ENCODE measurements at regions not wholly inside any gene's neighbourhood (a gene's known extent, or its start where the extent isn't known, plus 50 kb on each side); places are given as distances from the start of the nearest gene placed in this dataset.
"Not testable (repeated sequence)": the region's sequence is repeated elsewhere in the genome, so short reads cannot be mapped to it uniquely, and the experiment has no call there.

DNA sequence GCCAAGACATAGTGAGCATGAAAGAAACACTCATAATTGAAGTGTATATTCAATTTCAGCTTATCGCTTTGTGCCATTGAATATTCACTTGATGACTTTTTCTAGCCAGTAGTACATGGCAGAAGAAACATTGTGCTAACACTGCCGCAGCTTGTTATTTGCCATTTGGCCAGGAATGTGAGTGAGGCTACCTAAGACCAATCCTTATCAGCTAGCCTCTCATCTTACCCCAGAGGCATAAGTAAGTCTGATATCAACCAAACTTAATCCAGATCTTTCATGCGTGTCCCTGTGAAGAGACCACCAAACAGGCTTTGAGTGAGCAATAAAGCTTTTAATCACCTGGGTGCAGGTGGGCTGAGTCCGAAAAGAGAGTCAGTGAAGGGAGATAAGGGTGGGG is 586.0 kb upstream of the MBL2 start:
- Histone ChIP-seq H3K27ac (no peak overlapping the region), H3K9me3 (ENCODE audit: low read depth, low read length) (no peaks in the 10 kb centered on the region), H3K4me3 (no peak overlapping the region), H3K36me3 (ENCODE audit: insufficient read depth, low read length) (no peaks in the 10 kb centered on the region), H3K9ac (ENCODE audit: insufficient read length) (no peak overlapping the region)
- TF ChIP-seq FOXP2 (optimal IDR thresholded peaks at IDR 0.05; ENCODE audit: control extremely low read depth, extremely low read length, insufficient read depth) (no peak), POLR2AphosphoS5 (IDR thresholded peaks at IDR 0.05; ENCODE audit: borderline replicate concordance, low read depth, low read length) (no peak), EZH2 (IDR thresholded peaks at IDR 0.05) (no peak)
- no peak for DNase-seq (ENCODE audit: low read depth, low spot score)

- no peaks in the 10 kb centered on the region for H3K9me3 ChIP-seq (ENCODE audit: low read depth, low read length)
- no peak overlapping the region for H3K27ac ChIP-seq
- H3K4me3 ChIP-seq = no peak overlapping the region
- H3K9ac ChIP-seq (ENCODE audit: insufficient read length) = no peak overlapping the region
- no peak for DNase-seq (ENCODE audit: low read depth, low spot score)
- TF ChIP-seq POLR2AphosphoS5 (IDR thresholded peaks at IDR 0.05; ENCODE audit: borderline replicate concordance, low read depth, low read length) (no peak), EZH2 (IDR thresholded peaks at IDR 0.05) (no peak), FOXP2 (optimal IDR thresholded peaks at IDR 0.05; ENCODE audit: control extremely low read depth, extremely low read length, insufficient read depth) (no peak)
- H3K36me3 ChIP-seq (ENCODE audit: insufficient read depth, low read length) = no peaks in the 10 kb centered on the region
These were observed 585.0 kb upstream of the MBL2 start for GRCh38 chr10:53357587-53357986.

- H3K4me3 ChIP-seq = no peak overlapping the region
- no peaks in the 10 kb centered on the region for H3K36me3 ChIP-seq (ENCODE audit: insufficient read depth, low read length)
- DNase-seq (ENCODE audit: low read depth, low spot score) = no peak
- H3K9me3 ChIP-seq (ENCODE audit: low read depth, low read length) = no peaks in the 10 kb centered on the region
- H3K9ac ChIP-seq (ENCODE audit: insufficient read length) = no peak overlapping the region
- TF ChIP-seq POLR2AphosphoS5 (IDR thresholded peaks at IDR 0.05; ENCODE audit: borderline replicate concordance, low read depth, low read length) = no peak
- TF ChIP-seq EZH2 (IDR thresholded peaks at IDR 0.05) = no peak
- H3K27ac ChIP-seq = no peak overlapping the region
These were observed 584.2 kb upstream of the MBL2 start for GRCh38 chr10:53356616-53357349.

GRCh38 chr10:53342531-53342930 is 569.9 kb upstream of the MBL2 start:
- H3K27ac ChIP-seq; H3K36me3 ChIP-seq (ENCODE audit: insufficient read depth, low read length); H3K4me3 ChIP-seq; H3K9ac ChIP-seq (ENCODE audit: insufficient read length); DNase-seq (ENCODE audit: low read depth, low spot score); H3K9me3 ChIP-seq (ENCODE audit: low read depth, low read length): not testable (repeated sequence)

DNA sequence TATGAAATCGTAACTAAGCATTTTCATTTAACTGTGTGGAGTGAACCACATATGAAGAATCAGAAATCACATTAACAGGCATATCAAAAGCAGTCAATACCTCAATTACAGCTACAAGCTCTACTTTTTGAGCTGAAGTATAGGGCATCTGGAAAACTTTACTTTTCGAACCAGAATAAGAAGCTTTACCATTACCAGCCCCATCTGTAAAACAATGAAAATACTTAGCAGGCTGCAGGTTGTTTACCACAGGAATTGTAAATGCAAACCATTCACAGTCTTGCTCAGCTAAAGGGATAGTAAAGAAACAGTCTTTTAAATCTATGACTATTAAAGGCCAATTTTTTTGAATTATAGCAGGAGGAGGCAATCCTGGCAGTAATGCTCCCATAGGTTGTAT is 565.6 kb upstream of the MBL2 start:
- H3K4me3 ChIP-seq; H3K36me3 ChIP-seq (ENCODE audit: insufficient read depth, low read length); DNase-seq (ENCODE audit: low read depth, low spot score); H3K27ac ChIP-seq; H3K9me3 ChIP-seq (ENCODE audit: low read depth, low read length); H3K9ac ChIP-seq (ENCODE audit: insufficient read length): not testable (repeated sequence)

DNA sequence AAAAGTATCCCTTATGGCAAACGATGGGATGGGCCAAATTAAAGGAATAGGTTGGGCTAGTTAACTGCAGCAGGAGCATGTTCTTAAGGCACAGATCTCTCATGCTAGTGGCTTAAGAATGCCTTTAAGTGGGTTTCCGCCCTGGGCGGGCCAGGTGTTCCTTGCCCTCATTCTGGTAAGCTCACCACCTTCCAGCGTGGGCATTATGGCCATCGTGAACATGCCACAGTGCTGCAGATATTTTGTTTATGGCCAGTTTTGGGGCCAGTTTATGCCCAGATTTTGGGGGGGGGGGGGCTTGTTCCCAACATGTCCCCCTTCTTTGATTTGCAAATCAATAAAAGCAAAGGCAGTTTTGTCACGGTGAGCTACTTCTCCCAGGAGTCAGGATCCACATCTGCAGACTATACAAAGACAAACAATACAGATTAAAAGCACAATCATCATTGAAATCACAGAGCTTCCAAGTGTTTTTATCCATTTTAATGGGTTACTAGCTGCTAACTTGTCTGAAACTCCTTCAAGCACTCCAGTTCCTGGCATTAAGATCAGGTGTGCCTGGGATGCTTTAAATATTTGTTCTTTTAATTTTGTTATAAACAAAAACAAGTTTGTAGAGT is 563.3 kb upstream of the MBL2 start:
- not testable (repeated sequence) for DNase-seq (ENCODE audit: low read depth, low spot score); H3K4me3 ChIP-seq; H3K36me3 ChIP-seq (ENCODE audit: insufficient read depth, low read length); H3K9ac ChIP-seq (ENCODE audit: insufficient read length); H3K9me3 ChIP-seq (ENCODE audit: low read depth, low read length); H3K27ac ChIP-seq

DNA sequence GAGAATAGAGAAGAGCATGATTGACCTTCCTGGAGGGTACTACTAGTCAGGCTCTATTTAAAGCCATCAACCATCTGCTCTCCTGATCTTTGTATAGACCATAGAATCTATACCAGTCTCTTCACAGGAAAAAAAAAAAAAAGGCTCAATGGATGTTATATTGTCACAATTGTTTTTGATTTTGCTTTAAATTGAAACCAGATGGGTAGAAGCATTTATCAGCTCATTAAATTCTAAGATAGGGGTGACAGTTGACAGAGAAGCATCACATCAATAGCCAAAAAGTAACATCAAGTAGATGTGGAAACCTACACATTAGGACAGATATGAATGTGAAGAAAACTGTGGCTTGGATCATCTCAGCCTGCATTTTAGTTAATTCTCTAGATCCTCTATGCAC is 558.9 kb upstream of the MBL2 start:
- H3K9me3 ChIP-seq (ENCODE audit: low read depth, low read length) = no peaks in the 10 kb centered on the region
- H3K4me3 ChIP-seq = no peak overlapping the region
- TF ChIP-seq EZH2 (IDR thresholded peaks at IDR 0.05) = no peak
- no peak for TF ChIP-seq FOXP2 (optimal IDR thresholded peaks at IDR 0.05; ENCODE audit: control extremely low read depth, extremely low read length, insufficient read depth)
- no peak overlapping the region for H3K9ac ChIP-seq (ENCODE audit: insufficient read length)
- no peak overlapping the region for H3K27ac ChIP-seq
- H3K36me3 ChIP-seq (ENCODE audit: insufficient read depth, low read length) = no peaks in the 10 kb centered on the region
- no peak for DNase-seq (ENCODE audit: low read depth, low spot score)

DNA sequence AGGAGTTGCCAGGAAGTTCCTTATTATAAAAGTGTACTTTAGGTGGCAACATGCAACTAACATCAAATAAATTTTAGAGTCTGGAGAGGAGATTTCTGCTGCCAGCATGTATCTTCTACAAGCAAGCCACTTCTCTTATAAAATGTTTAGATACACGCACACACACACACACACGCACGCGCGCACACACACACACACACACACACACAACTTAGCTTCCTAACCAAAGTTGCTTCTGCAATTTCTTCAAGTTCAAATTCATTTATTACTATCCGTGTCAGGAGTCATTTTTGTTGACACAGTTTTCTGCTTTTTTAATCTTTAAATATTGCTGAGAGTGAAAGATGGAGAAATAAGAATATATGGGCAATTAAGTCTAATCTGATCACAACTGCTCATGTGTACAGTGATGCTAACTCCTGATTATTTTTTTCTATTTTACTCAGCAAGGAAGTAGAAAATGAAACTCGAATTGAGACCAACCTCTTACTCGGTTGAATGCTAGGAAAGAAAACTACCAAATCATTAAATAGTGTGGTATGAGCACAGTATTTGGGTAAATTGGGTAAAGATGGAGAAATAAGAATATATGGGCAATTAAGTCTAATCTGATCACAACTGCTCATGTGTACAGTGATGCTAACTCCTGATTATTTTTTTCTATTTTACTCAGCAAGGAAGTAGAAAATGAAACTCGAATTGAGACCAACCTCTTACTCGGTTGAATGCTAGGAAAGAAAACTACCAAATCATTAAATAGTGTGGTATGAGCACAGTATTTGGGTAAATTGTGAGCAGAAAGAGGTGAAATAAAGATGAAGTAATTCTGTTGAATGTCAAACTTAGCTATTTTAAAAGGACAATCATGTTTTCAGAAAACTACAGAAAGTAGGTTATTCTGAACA is 554.1 kb upstream of the MBL2 start:
- not testable (repeated sequence) for H3K9me3 ChIP-seq (ENCODE audit: low read depth, low read length); H3K27ac ChIP-seq; DNase-seq (ENCODE audit: low read depth, low spot score); H3K36me3 ChIP-seq (ENCODE audit: insufficient read depth, low read length); H3K4me3 ChIP-seq; H3K9ac ChIP-seq (ENCODE audit: insufficient read length)

- H3K36me3 ChIP-seq (ENCODE audit: insufficient read depth, low read length) = no peaks in the 10 kb centered on the region
- TF ChIP-seq FOXP2 (optimal IDR thresholded peaks at IDR 0.05; ENCODE audit: control extremely low read depth, extremely low read length, insufficient read depth) (no peak), POLR2AphosphoS5 (IDR thresholded peaks at IDR 0.05; ENCODE audit: borderline replicate concordance, low read depth, low read length) (no peak), EZH2 (IDR thresholded peaks at IDR 0.05) (no peak)
- H3K9me3 ChIP-seq (ENCODE audit: low read depth, low read length) = no peaks in the 10 kb centered on the region
- no peak for DNase-seq (ENCODE audit: low read depth, low spot score)
- no peak overlapping the region for H3K9ac ChIP-seq (ENCODE audit: insufficient read length)
- no peak overlapping the region for H3K4me3 ChIP-seq
- H3K27ac ChIP-seq = no peak overlapping the region
These were observed 552.5 kb upstream of the MBL2 start for GRCh38 chr10:53325066-53325465.

All from SK-N-MC (cell line).